ENCODE measurements at regions not wholly inside any gene's neighbourhood (a gene's known extent, or its start where the extent isn't known, plus 50 kb on each side); places are given as distances from the start of the nearest gene placed in this dataset.

DNA sequence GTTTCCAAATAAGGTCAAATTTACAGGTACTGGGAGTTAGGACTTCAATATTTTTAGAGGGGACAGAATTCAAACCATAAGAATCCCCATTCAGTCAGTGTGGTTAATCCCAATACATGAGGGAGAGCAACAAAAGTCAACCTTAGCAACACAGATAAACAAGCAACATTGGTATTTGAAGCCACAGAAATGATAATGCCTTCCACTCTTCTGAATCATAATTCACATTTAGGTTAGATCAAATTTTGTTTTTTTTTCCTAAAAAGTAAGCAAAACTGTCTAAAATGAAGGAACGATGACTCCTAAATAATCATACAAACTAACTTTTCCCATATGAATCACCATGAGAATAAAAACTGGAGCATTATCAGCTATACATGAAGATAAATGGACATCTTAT is 246.0 kb upstream of the TENT5A start (continued):
- TF ChIP-seq, protein P1, sequence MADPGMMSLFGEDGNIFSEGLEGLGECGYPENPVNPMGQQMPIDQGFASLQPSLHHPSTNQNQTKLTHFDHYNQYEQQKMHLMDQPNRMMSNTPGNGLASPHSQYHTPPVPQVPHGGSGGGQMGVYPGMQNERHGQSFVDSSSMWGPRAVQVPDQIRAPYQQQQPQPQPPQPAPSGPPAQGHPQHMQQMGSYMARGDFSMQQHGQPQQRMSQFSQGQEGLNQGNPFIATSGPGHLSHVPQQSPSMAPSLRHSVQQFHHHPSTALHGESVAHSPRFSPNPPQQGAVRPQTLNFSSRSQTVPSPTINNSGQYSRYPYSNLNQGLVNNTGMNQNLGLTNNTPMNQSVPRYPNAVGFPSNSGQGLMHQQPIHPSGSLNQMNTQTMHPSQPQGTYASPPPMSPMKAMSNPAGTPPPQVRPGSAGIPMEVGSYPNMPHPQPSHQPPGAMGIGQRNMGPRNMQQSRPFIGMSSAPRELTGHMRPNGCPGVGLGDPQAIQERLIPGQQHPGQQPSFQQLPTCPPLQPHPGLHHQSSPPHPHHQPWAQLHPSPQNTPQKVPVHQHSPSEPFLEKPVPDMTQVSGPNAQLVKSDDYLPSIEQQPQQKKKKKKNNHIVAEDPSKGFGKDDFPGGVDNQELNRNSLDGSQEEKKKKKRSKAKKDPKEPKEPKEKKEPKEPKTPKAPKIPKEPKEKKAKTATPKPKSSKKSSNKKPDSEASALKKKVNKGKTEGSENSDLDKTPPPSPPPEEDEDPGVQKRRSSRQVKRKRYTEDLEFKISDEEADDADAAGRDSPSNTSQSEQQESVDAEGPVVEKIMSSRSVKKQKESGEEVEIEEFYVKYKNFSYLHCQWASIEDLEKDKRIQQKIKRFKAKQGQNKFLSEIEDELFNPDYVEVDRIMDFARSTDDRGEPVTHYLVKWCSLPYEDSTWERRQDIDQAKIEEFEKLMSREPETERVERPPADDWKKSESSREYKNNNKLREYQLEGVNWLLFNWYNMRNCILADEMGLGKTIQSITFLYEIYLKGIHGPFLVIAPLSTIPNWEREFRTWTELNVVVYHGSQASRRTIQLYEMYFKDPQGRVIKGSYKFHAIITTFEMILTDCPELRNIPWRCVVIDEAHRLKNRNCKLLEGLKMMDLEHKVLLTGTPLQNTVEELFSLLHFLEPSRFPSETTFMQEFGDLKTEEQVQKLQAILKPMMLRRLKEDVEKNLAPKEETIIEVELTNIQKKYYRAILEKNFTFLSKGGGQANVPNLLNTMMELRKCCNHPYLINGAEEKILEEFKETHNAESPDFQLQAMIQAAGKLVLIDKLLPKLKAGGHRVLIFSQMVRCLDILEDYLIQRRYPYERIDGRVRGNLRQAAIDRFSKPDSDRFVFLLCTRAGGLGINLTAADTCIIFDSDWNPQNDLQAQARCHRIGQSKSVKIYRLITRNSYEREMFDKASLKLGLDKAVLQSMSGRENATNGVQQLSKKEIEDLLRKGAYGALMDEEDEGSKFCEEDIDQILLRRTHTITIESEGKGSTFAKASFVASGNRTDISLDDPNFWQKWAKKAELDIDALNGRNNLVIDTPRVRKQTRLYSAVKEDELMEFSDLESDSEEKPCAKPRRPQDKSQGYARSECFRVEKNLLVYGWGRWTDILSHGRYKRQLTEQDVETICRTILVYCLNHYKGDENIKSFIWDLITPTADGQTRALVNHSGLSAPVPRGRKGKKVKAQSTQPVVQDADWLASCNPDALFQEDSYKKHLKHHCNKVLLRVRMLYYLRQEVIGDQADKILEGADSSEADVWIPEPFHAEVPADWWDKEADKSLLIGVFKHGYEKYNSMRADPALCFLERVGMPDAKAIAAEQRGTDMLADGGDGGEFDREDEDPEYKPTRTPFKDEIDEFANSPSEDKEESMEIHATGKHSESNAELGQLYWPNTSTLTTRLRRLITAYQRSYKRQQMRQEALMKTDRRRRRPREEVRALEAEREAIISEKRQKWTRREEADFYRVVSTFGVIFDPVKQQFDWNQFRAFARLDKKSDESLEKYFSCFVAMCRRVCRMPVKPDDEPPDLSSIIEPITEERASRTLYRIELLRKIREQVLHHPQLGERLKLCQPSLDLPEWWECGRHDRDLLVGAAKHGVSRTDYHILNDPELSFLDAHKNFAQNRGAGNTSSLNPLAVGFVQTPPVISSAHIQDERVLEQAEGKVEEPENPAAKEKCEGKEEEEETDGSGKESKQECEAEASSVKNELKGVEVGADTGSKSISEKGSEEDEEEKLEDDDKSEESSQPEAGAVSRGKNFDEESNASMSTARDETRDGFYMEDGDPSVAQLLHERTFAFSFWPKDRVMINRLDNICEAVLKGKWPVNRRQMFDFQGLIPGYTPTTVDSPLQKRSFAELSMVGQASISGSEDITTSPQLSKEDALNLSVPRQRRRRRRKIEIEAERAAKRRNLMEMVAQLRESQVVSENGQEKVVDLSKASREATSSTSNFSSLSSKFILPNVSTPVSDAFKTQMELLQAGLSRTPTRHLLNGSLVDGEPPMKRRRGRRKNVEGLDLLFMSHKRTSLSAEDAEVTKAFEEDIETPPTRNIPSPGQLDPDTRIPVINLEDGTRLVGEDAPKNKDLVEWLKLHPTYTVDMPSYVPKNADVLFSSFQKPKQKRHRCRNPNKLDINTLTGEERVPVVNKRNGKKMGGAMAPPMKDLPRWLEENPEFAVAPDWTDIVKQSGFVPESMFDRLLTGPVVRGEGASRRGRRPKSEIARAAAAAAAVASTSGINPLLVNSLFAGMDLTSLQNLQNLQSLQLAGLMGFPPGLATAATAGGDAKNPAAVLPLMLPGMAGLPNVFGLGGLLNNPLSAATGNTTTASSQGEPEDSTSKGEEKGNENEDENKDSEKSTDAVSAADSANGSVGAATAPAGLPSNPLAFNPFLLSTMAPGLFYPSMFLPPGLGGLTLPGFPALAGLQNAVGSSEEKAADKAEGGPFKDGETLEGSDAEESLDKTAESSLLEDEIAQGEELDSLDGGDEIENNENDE (IDR thresholded peaks at IDR 0.05; ENCODE audit: insufficient replicate concordance, low read length): no peak
- TF ChIP-seq TCF12 (IDR thresholded peaks at IDR 0.05; ENCODE audit: low read depth, low read length) (no peak), GABPA (IDR thresholded peaks at IDR 0.05; ENCODE audit: borderline replicate concordance, insufficient read depth, low read length) (no peak), CBX5 (IDR thresholded peaks at IDR 0.05; ENCODE audit: low read depth, low read length) (no peak), MAFK (IDR thresholded peaks at IDR 0.05; ENCODE audit: low read depth, low read length) (no peak)

Data from H1 (cell line).